ENCODE measurements at regions not wholly inside any gene's neighbourhood (a gene's known extent, or its start where the extent isn't known, plus 50 kb on each side); places are given as distances from the start of the nearest gene placed in this dataset.

GRCh38 chr2:195407783-195408182 lies 249.2 kb upstream of the SLC39A10 start:
- TF ChIP-seq CTCF (conservative IDR thresholded peaks at IDR 0.05) = no peak
- no peak for TF ChIP-seq EZH2 (IDR thresholded peaks at IDR 0.05; ENCODE audit: low read depth)

Measured in PC-9 (cell line).